AG04450 (cell line): ENCODE measurements at regions not wholly inside any gene's neighbourhood (a gene's known extent, or its start where the extent isn't known, plus 50 kb on each side); places are given as distances from the start of the nearest gene placed in this dataset.

Experiments
- CTCF ChIA-PET: fragments of 300-600, 350-600 bp; formaldehyde crosslinking; extraction: SDS; loops from one replicate; lab custom pipeline; 2022; ENCODE audit warnings: antibody characterized with exemption, inconsistent platforms; lab: Charles Lee
- POLR2A ChIA-PET: fragments of 350-600 bp; formaldehyde crosslinking; extraction: SDS; loops from one replicate; lab custom pipeline; 2021; ENCODE audit warnings: antibody characterized with exemption, inconsistent platforms; lab: Yijun Ruan, JAX
- DNase-seq: peaks from one replicate; pipeline ENCODE4 v3.0.0-alpha.2; 2011; ENCODE audit warnings: low read depth, low spot score
- H3K27ac ChIP-seq: one replicate; pipeline ENCODE4 v1.5.1; 2012; ENCODE audit warnings: low read depth, low read length, control low read depth
- H3K27me3 ChIP-seq: one replicate; pipeline ENCODE4 v1.6.0; 2012; ENCODE audit warnings: low read length; ENCODE audit not compliant: control insufficient read depth, insufficient read depth
- H3K4me3 ChIP-seq: 2 replicates; pipeline ENCODE4 v1.5.1; 2011; ENCODE audit warnings: mild to moderate bottlenecking, low read depth, low read length, control low read depth
- H3K9me3 ChIP-seq: 2 replicates; pipeline ENCODE4 v1.5.1; 2012; ENCODE audit warnings: low read length; ENCODE audit not compliant: control insufficient read depth, insufficient read depth
- CTCF ChIP-seq: IDR thresholded peaks from 2 replicates; pipeline ENCODE4 v1.5.1; 2011; ENCODE audit warnings: low read depth, low read length, control low read depth, inconsistent platforms

GRCh38 chr19:31100206-31100590 lies 249.0 kb downstream of the TSHZ3 start:
- no peak for DNase-seq
- no peaks in the 10 kb centered on the region for H3K27me3 ChIP-seq
- CTCF ChIA-PET, result interaction anchor here (1.0 kb wide), 1 partner anchor 23 kb away, joined by 6 read pairs; no protein-coding TSS in a partner anchor
- H3K27ac ChIP-seq, result no peak overlapping the region
- no peaks in the 10 kb centered on the region for H3K9me3 ChIP-seq
- POLR2A ChIA-PET, result no interaction called here
- TF ChIP-seq CTCF, result no peak
- no peak overlapping the region for H3K4me3 ChIP-seq

GRCh38 chr19:31099515-31100205 lies 249.6 kb downstream of the TSHZ3 start:
- ChIA-PET CTCF (interaction anchor here (1.0 to 1.6 kb wide), 2 partner anchors 23 to 1125 kb away, joined by 3 to 6 read pairs; no protein-coding TSS in a partner anchor), POLR2A (no interaction called here)
- 0 out of 2 replicates have a peak, but pooled peaks have one; percentile 11 for TF ChIP-seq CTCF
- Histone ChIP-seq H3K27ac (no peak overlapping the region), H3K9me3 (no peaks in the 10 kb centered on the region), H3K4me3 (no peak overlapping the region), H3K27me3 (no peaks in the 10 kb centered on the region)
- no peak for DNase-seq

GRCh38 chr19:31098836-31099235 lies 250.4 kb downstream of the TSHZ3 start:
- Histone ChIP-seq H3K9me3 (no peaks in the 10 kb centered on the region), H3K27ac (no peak overlapping the region), H3K4me3 (no peak overlapping the region), H3K27me3 (no peaks in the 10 kb centered on the region)
- no peak for TF ChIP-seq CTCF
- ChIA-PET CTCF (interaction anchor here (0.5 to 1.6 kb wide), 2 partner anchors 15 to 1126 kb away, joined by 3 to 4 read pairs; no protein-coding TSS in a partner anchor), POLR2A (no interaction called here)
- no peak for DNase-seq

GRCh38 chr19:31096935-31097545 lies 252.2 kb downstream of the TSHZ3 start:
- Histone ChIP-seq H3K27ac (peak overlapping the region; percentile 31), H3K9me3 (no peaks in the 10 kb centered on the region), H3K4me3 (no peak overlapping the region), H3K27me3 (no peaks in the 10 kb centered on the region)
- DNase-seq, result no peak
- ChIA-PET CTCF (no interaction called here), POLR2A (no interaction called here)
- TF ChIP-seq CTCF, result no peak
